Fibroblast of lung (primary cell): ENCODE measurements at regions not wholly inside any gene's neighbourhood (a gene's known extent, or its start where the extent isn't known, plus 50 kb on each side); places are given as distances from the start of the nearest gene placed in this dataset.

Experiments
- CTCF ChIP-seq, 2 donors: IDR thresholded peaks in 1 of 2; conservative IDR thresholded peaks in 1 of 2; 1 replicate in 1 of 2; 2 replicates in 1 of 2; pipeline ENCODE4 v1.5.1; 2011 to 2012; ENCODE audit warnings: low read length in 2 of 2, control low read depth in 1 of 2, inconsistent platforms in 1 of 2, low read depth in 1 of 2, mild to moderate bottlenecking in 1 of 2
- EZH2 ChIP-seq: IDR thresholded peaks from 2 replicates; pipeline ENCODE4 v1.5.1; 2012; ENCODE audit warnings: low read length, control low read depth, mild to moderate bottlenecking; ENCODE audit errors: missing control alignments

- TF ChIP-seq CTCF (conservative IDR thresholded peaks at IDR 0.05 in 1 of 2, IDR thresholded peaks at IDR 0.05 in 1 of 2; ENCODE audit: low read depth in 1 of 2, low read length in 2 of 2) = no peak
- no peak for TF ChIP-seq EZH2
Measured at GRCh38 chr2:8462899-8463648, 218.8 kb upstream of the ID2 start.
